H1 (cell line): ENCODE measurements at regions not wholly inside any gene's neighbourhood (a gene's known extent, or its start where the extent isn't known, plus 50 kb on each side); places are given as distances from the start of the nearest gene placed in this dataset.

Source experiments
- CTCF ChIA-PET: fragments of 300-600 bp; sonication (Branson Sonifier 250); formaldehyde crosslinking; loops from one replicate; lab custom pipeline; 2021; ENCODE audit not compliant: partially characterized antibody; lab: Charles Lee
- POLR2A ChIA-PET: fragments of 300-600 bp; sonication (Branson Sonifier 250); formaldehyde crosslinking; loops from one replicate; lab custom pipeline; 2021; ENCODE audit warnings: inconsistent platforms; ENCODE audit not compliant: partially characterized antibody; lab: Charles Lee
- DNase-seq, 2 experiments: peaks; one replicate each; pipeline versions ENCODE4 v3.0.0 to v3.0.0-alpha.2; 2010 to 2022; ENCODE audit warnings: low spot score in 2 of 2, low read depth in 1 of 2, mixed read lengths in 1 of 2
- FAIRE-seq: peaks from 2 replicates; lab custom pipeline; 2011; peaks lifted over from hg19 to GRCh38; lab: Jason Lieb, UNC
- H2AFZ ChIP-seq: 2 replicates; pipeline ENCODE4 v1.8.1; 2012; ENCODE audit warnings: low read length, inconsistent platforms
- H2AK5ac ChIP-seq: 2 replicates; pipeline ENCODE4 v1.6.1; 2013; ENCODE audit warnings: low read depth, low read length
- H2BK120ac ChIP-seq: replicated peaks from 2 replicates; pipeline ENCODE3; 2013; ENCODE audit warnings: low read depth, low read length, inconsistent platforms
- H2BK12ac ChIP-seq: 2 replicates; pipeline ENCODE4 v1.6.1; 2013; ENCODE audit warnings: low read depth, low read length
- H2BK15ac ChIP-seq: 2 replicates; pipeline ENCODE4 v1.6.1; 2013; ENCODE audit warnings: low read length
- H2BK20ac ChIP-seq: 2 replicates; pipeline ENCODE4 v1.6.1; 2013; ENCODE audit warnings: low read length
- H2BK5ac ChIP-seq: 2 replicates; pipeline ENCODE4 v1.6.1; 2013; ENCODE audit warnings: low read depth, low read length
- H3K14ac ChIP-seq: 2 replicates; pipeline ENCODE4 v1.6.1; 2013; ENCODE audit warnings: inconsistent platforms; ENCODE audit not compliant: insufficient read length
- H3K18ac ChIP-seq: 2 replicates; pipeline ENCODE4 v1.6.1; 2013; ENCODE audit warnings: low read length; ENCODE audit errors: extremely low read depth
- H3K23ac ChIP-seq: 2 replicates; pipeline ENCODE4 v1.6.1; 2013; ENCODE audit warnings: inconsistent platforms; ENCODE audit not compliant: insufficient read length
- H3K23me2 ChIP-seq: 2 replicates; pipeline ENCODE4 v1.6.1; 2013; ENCODE audit warnings: low read depth, low read length
- H3K27ac ChIP-seq: 2 replicates; pipeline ENCODE4 v1.6.1; 2011; ENCODE audit warnings: low read depth, low read length, inconsistent platforms
- H3K27me3 ChIP-seq, 4 experiments: replicated peaks in 1 of 4; 1 replicate in 1 of 4; 2 replicates in 3 of 4; pipeline versions ENCODE4 v1.6.1 to v1.8.1; 2011 to 2013; ENCODE audit warnings: low read length in 3 of 4, mild to moderate bottlenecking in 3 of 4, inconsistent platforms in 2 of 4, mixed read lengths in 2 of 4, moderate library complexity in 1 of 4; ENCODE audit not compliant: control insufficient read depth in 3 of 4, insufficient read depth in 3 of 4; ENCODE audit errors: extremely low read depth in 1 of 4
- H3K36me3 ChIP-seq, 4 experiments: 2 replicates each; pipeline versions ENCODE4 v1.6.1 to v1.8.1; 2011 to 2013; ENCODE audit warnings: mild to moderate bottlenecking in 4 of 4, low read length in 3 of 4, moderate library complexity in 2 of 4, control low read depth in 1 of 4, inconsistent platforms in 1 of 4; ENCODE audit not compliant: insufficient read depth in 4 of 4, control insufficient read depth in 2 of 4
- H3K4ac ChIP-seq: replicated peaks from 2 replicates; pipeline ENCODE3; 2013; ENCODE audit warnings: low read length, low read depth, mixed read lengths, inconsistent platforms; ENCODE audit not compliant: insufficient read length
- H3K4me1 ChIP-seq, 4 experiments: replicated peaks in 1 of 4; 1 replicate in 1 of 4; 2 replicates in 3 of 4; pipeline versions ENCODE4 v1.6.1 to v1.8.1; 2011 to 2013; ENCODE audit warnings: low read length in 3 of 4, inconsistent platforms in 2 of 4, mixed read lengths in 1 of 4; ENCODE audit not compliant: insufficient read depth in 4 of 4, control insufficient read depth in 3 of 4
- H3K4me2 ChIP-seq, 2 experiments: 2 replicates each; pipeline versions ENCODE4 v1.6.1 to v1.8.1; 2011 to 2013; ENCODE audit warnings: low read depth in 2 of 2, low read length in 2 of 2, control low read depth in 1 of 2, inconsistent platforms in 1 of 2, mild to moderate bottlenecking in 1 of 2; ENCODE audit not compliant: insufficient read depth in 1 of 2
- H3K4me3 ChIP-seq, 4 experiments: fragments of 200-600, 300-600 bp in 1 of 4; sonication (generic), shearing (Covaris generic), sonication (Bioruptor Twin) in 1 of 4; 2 replicates each; pipeline versions ENCODE4 v1.5.1 to v1.8.1; 2011 to 2016; ENCODE audit warnings: low read length in 4 of 4, low read depth in 3 of 4, control low read depth in 2 of 4, inconsistent platforms in 2 of 4, mild to moderate bottlenecking in 2 of 4, mixed read lengths in 1 of 4, moderate library complexity in 1 of 4; ENCODE audit not compliant: insufficient read depth in 2 of 4; ENCODE audit errors: extremely low read depth in 1 of 4
- H3K56ac ChIP-seq: replicated peaks from 2 replicates; pipeline ENCODE3; 2013; ENCODE audit warnings: low read depth, mild to moderate bottlenecking, mixed read lengths, low read length, inconsistent platforms; ENCODE audit not compliant: insufficient read length
- H3K79me1 ChIP-seq: 2 replicates; pipeline ENCODE4 v1.6.1; 2013; ENCODE audit warnings: low read depth, low read length, control low read depth
- H3K79me2 ChIP-seq, 2 experiments: 2 replicates each; pipeline versions ENCODE4 v1.6.1 to v1.8.1; 2012 to 2013; ENCODE audit warnings: low read length in 2 of 2, mild to moderate bottlenecking in 2 of 2, inconsistent platforms in 1 of 2; ENCODE audit not compliant: insufficient read depth in 2 of 2, control insufficient read depth in 1 of 2
- H3K9ac ChIP-seq, 4 experiments: replicated peaks in 1 of 4; 1 replicate in 1 of 4; 2 replicates in 3 of 4; pipeline versions ENCODE4 v1.6.1 to v1.8.1; 2011 to 2013; ENCODE audit warnings: low read depth in 3 of 4, low read length in 3 of 4, control low read depth in 2 of 4, mild to moderate bottlenecking in 2 of 4, moderate library complexity in 2 of 4, inconsistent platforms in 1 of 4; ENCODE audit errors: extremely low read depth in 1 of 4
- H3K9me3 ChIP-seq, 2 experiments: 2 replicates each; pipeline versions ENCODE4 v1.6.1 to v1.8.1; 2012 to 2013; ENCODE audit warnings: mild to moderate bottlenecking in 2 of 2, moderate library complexity in 2 of 2, control low read depth in 1 of 2, inconsistent platforms in 1 of 2, low read depth in 1 of 2, low read length in 1 of 2, mixed read lengths in 1 of 2; ENCODE audit not compliant: insufficient read depth in 2 of 2
- H4K20me1 ChIP-seq, 2 experiments: replicated peaks in 1 of 2; 2 replicates each; pipeline versions ENCODE3 to v1.8.1; 2011 to 2013; ENCODE audit warnings: inconsistent platforms in 2 of 2, low read length in 2 of 2, mild to moderate bottlenecking in 1 of 2; ENCODE audit not compliant: insufficient read depth in 2 of 2, control insufficient read depth in 1 of 2
- H4K5ac ChIP-seq: 2 replicates; pipeline ENCODE4 v1.6.1; 2013; ENCODE audit warnings: low read length, low read depth, mixed read lengths, inconsistent platforms; ENCODE audit not compliant: insufficient read length
- H4K8ac ChIP-seq: 2 replicates; pipeline ENCODE4 v1.8.0; 2013; ENCODE audit warnings: mild to moderate bottlenecking, moderate library complexity, low read length, inconsistent platforms; ENCODE audit not compliant: insufficient read depth; ENCODE audit errors: extremely low read depth
- H4K91ac ChIP-seq: replicated peaks from 2 replicates; pipeline ENCODE3; 2013; ENCODE audit warnings: low read length, mixed read lengths, inconsistent platforms; ENCODE audit not compliant: insufficient read length
- BACH1 ChIP-seq: IDR thresholded peaks from 2 replicates; pipeline ENCODE4 v1.6.1; 2012; ENCODE audit warnings: low read length, improper control_type of control experiment
- BCL11A ChIP-seq, 2 experiments: IDR thresholded peaks; one replicate each; pipeline ENCODE4 v1.6.1; 2011; ENCODE audit warnings: low read depth in 2 of 2, low read length in 2 of 2, mild to moderate bottlenecking in 2 of 2
- CHD1 ChIP-seq: IDR thresholded peaks from 2 replicates; pipeline ENCODE4 v1.6.1; 2012; ENCODE audit warnings: low read depth, low read length, improper control_type of control experiment
- CREB1 ChIP-seq: IDR thresholded peaks from 2 replicates; pipeline ENCODE4 v1.6.1; 2012; ENCODE audit warnings: inconsistent platforms
- CTBP2 ChIP-seq: IDR thresholded peaks from 2 replicates; pipeline ENCODE4 v1.7.0; 2011; ENCODE audit warnings: borderline replicate concordance, mild to moderate bottlenecking, moderate library complexity, mixed read lengths, low read length; ENCODE audit not compliant: insufficient read depth, insufficient read length
- EZH2 ChIP-seq: fragments of 200-600 bp; sonication (generic); IDR thresholded peaks from 2 replicates; pipeline ENCODE4 v1.7.1; 2012; ENCODE audit warnings: low read depth, mild to moderate bottlenecking, moderate library complexity, low read length, inconsistent platforms; ENCODE audit not compliant: severe bottlenecking
- HDAC6 ChIP-seq: IDR thresholded peaks from one replicate; pipeline ENCODE4 v1.7.1; 2012; ENCODE audit warnings: low read depth, mild to moderate bottlenecking, inconsistent platforms, low read length, moderate library complexity
- MAFK ChIP-seq: IDR thresholded peaks from 2 replicates; pipeline ENCODE4 v1.6.1; 2012; ENCODE audit warnings: low read depth, mild to moderate bottlenecking, improper control_type of control experiment, low read length
- RNF2 ChIP-seq: fragments of 200-900, 300-1000 bp; sonication (generic); IDR thresholded peaks from 2 replicates; pipeline ENCODE4 v1.7.1; 2016; ENCODE audit warnings: borderline replicate concordance, low read depth, mild to moderate bottlenecking, antibody characterized with exemption, low read length; ENCODE audit not compliant: poor library complexity, severe bottlenecking; ENCODE audit errors: missing control alignments
- SAP30 ChIP-seq: fragments of 300-600 bp; sonication (generic); IDR thresholded peaks from 2 replicates; pipeline ENCODE4 v1.7.1; 2012; ENCODE audit warnings: low read length, moderate library complexity, mild to moderate bottlenecking, inconsistent platforms; ENCODE audit not compliant: insufficient read depth, insufficient replicate concordance
- SIX5 ChIP-seq: IDR thresholded peaks from 2 replicates; pipeline ENCODE4 v1.6.1; 2011; ENCODE audit warnings: mild to moderate bottlenecking, low read depth, low read length
- SP2 ChIP-seq: IDR thresholded peaks from 2 replicates; pipeline ENCODE4 v1.6.1; 2012; ENCODE audit warnings: mild to moderate bottlenecking, low read length, inconsistent platforms
- WGBS, 2 experiments: shearing (Covaris generic) in 1 of 2; methylation state at CpG; one replicate each; pipeline versions ENCODE4 v1.1.6 to v1.1.7; 2013 to 2015; ENCODE audit warnings: low lambda C conversion rate in 2 of 2, mixed read lengths in 2 of 2, inconsistent platforms in 1 of 2, low coverage in 1 of 2, missing lambda C conversion rate in 1 of 2; ENCODE audit not compliant: insufficient replicate concordance in 2 of 2, insufficient coverage in 1 of 2, insufficient read length in 1 of 2; ENCODE audit errors: extremely low coverage in 1 of 2, missing lambda C conversion rate in 1 of 2; 5-methylcytosine and 5-hydroxymethylcytosine counted together

GRCh38 chr6:14431385-14432330 is 314.1 kb downstream of the CD83 start:
- no peak overlapping the region for H3K14ac ChIP-seq
- 81% methylated on average over 14 of the region's 14 CpGs; no CpG with 5 or more reads in 1 of the 2 experiments for WGBS, 2 experiments
- peaks cover 0 to 12% (median 4%) of the 10 kb centered on the region in 4 experiments; a peak in 2 of 7 replicates for H3K4me1 ChIP-seq
- no peak overlapping the region for H4K8ac ChIP-seq
- no peak overlapping the region for H4K91ac ChIP-seq
- no peak overlapping the region for H2BK12ac ChIP-seq
- no peak overlapping the region for H3K23ac ChIP-seq
- H3K23me2 ChIP-seq, result no peaks in the 10 kb centered on the region
- no peak overlapping the region for H3K9ac ChIP-seq
- no peak overlapping the region for H3K27ac ChIP-seq
- H2BK20ac ChIP-seq, result 0 out of 2 replicates have a peak overlapping the region, but pooled peaks have one; percentile 36
- no peak overlapping the region for H3K56ac ChIP-seq
- no peak overlapping the region for H2AK5ac ChIP-seq
- no peaks in the 10 kb centered on the region for H3K79me2 ChIP-seq
- H3K27me3 ChIP-seq, result no peaks in the 10 kb centered on the region
- POLR2A ChIA-PET, result interaction anchor here (0.6 kb wide), 1 partner anchor 7 kb away, joined by 3 read pairs; no protein-coding TSS in a partner anchor
- FAIRE-seq (no peak), DNase-seq (no peak)
- H3K4me3 ChIP-seq, result no peak overlapping the region
- no peak overlapping the region for H2BK5ac ChIP-seq
- H4K20me1 ChIP-seq, result no peaks in the 10 kb centered on the region
- no peak overlapping the region for H3K18ac ChIP-seq
- no peaks in the 10 kb centered on the region for H3K79me1 ChIP-seq
- no peak overlapping the region for H2BK120ac ChIP-seq
- no peaks in the 10 kb centered on the region for H3K9me3 ChIP-seq
- H3K4ac ChIP-seq, result no peak overlapping the region
- no peak overlapping the region for H4K5ac ChIP-seq
- no peak overlapping the region for H2BK15ac ChIP-seq
- H3K36me3 ChIP-seq, result no peaks in the 10 kb centered on the region
- no peak overlapping the region for H3K4me2 ChIP-seq
- no peak overlapping the region for H2AFZ ChIP-seq
- CTCF ChIA-PET, result interaction anchor here (1.2 to 1.3 kb wide), 2 partner anchors 22 to 150 kb away, joined by 3 to 4 read pairs; no protein-coding TSS in a partner anchor
- TF ChIP-seq EZH2 (no peak), CTBP2 (no peak), RNF2 (no peak), CHD1 (no peak), SP2 (no peak), BACH1 (no peak), SAP30 (no peak), SIX5 (no peak), HDAC6 (no peak), CREB1 (no peak), MAFK (no peak), BCL11A (IDR thresholded peaks at IDR 0.05; ENCODE audit: low read depth in 2 of 2, low read length in 2 of 2) (no peak)
